ENCODE measurements at regions not wholly inside any gene's neighbourhood (a gene's known extent, or its start where the extent isn't known, plus 50 kb on each side); places are given as distances from the start of the nearest gene placed in this dataset.

DNA sequence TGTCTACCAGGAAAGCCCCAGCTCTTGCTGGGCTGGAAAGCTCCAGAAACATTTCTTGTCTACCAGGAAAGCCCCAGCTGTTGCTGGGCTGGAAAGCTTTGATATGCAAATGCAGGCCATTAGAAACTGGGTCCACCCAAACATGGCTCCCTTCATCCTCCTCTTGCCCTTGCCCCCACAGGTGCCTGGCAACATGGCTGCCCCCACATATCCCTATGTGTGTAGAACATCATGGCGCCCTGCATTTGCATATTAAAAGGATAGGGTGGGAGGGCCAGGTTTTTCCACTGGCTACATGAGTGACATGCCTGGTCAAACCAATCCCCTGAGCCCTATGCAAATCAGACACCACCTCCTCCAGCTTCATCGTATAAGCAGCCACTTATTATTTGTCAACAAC lies 455.4 kb upstream of the ARGLU1 start:
- no TSS peak for BruUV-seq (replicated peaks)
- Histone ChIP-seq H3K36me3 (ENCODE audit: control insufficient read depth in 2 of 2, extremely low read depth in 1 of 2, insufficient read depth in 2 of 2, low read length in 2 of 2) (no peaks in the 10 kb centered on the region), H3K4me1 (ENCODE audit: control insufficient read depth, extremely low read depth, insufficient read depth, low read length) (no peaks in the 10 kb centered on the region), H3K79me2 (ENCODE audit: control insufficient read depth, insufficient read depth, low read length) (no peaks in the 10 kb centered on the region), H3K27ac (ENCODE audit: insufficient read depth, low read depth, low read length) (no peak overlapping the region), H3K4me3 (replicated peaks in 1 of 3; ENCODE audit: insufficient read depth in 1 of 3, low read depth in 1 of 3, low read length in 3 of 3) (no peak overlapping the region), H3K4me2 (ENCODE audit: insufficient read depth, low read length) (no peak overlapping the region), H2AFZ (ENCODE audit: low read depth, low read length) (no peak overlapping the region), H3K9ac (replicated peaks; ENCODE audit: extremely low read depth, insufficient read depth, low read length) (no peak overlapping the region), H3K9me3 (replicated peaks; ENCODE audit: control insufficient read depth, insufficient read depth, low read length) (no peaks in the 10 kb centered on the region), H3K27me3 (ENCODE audit: control insufficient read depth in 2 of 2, insufficient read depth in 2 of 2, low read length in 2 of 2) (no peaks in the 10 kb centered on the region), H3K9me1 (replicated peaks; ENCODE audit: control insufficient read depth, extremely low read depth, insufficient read depth, low read length) (no peaks in the 10 kb centered on the region), H4K20me1 (replicated peaks; ENCODE audit: control insufficient read depth, extremely low read depth, insufficient read depth, low read length) (no peaks in the 10 kb centered on the region)
- ChIA-PET CTCF (no interaction called here), POLR2A (no interaction called here)
- FAIRE-seq, result no peak
- intact Hi-C loops (cut with micrococcal nuclease) (no loop called here), dilution Hi-C loops (cut with MboI; ENCODE audit: extremely low pct_ligation_motif_present, low sequenced_read_pairs) (no loop called here)
- TF ChIP-seq JUN (IDR thresholded peaks at IDR 0.05; ENCODE audit: borderline replicate concordance, insufficient read depth, insufficient read length, low read depth) (no peak), POLR2A (IDR thresholded peaks at IDR 0.05; ENCODE audit: low read depth, low read length) (no peak), GATA2 (IDR thresholded peaks at IDR 0.05; ENCODE audit: insufficient read depth, insufficient read length, low read depth, low read length) (no peak), FOS (IDR thresholded peaks at IDR 0.05; ENCODE audit: borderline replicate concordance, insufficient read depth, low read length) (no peak), MYC (IDR thresholded peaks at IDR 0.05; ENCODE audit: low read depth, low read length) (no peak), EZH2 (IDR thresholded peaks at IDR 0.05; ENCODE audit: borderline replicate concordance, low read depth, low read length, severe bottlenecking) (no peak), POLR2AphosphoS5 (IDR thresholded peaks at IDR 0.05; ENCODE audit: insufficient read depth, low read depth, low read length) (no peak)
- TF ChIP-seq, protein P1, sequence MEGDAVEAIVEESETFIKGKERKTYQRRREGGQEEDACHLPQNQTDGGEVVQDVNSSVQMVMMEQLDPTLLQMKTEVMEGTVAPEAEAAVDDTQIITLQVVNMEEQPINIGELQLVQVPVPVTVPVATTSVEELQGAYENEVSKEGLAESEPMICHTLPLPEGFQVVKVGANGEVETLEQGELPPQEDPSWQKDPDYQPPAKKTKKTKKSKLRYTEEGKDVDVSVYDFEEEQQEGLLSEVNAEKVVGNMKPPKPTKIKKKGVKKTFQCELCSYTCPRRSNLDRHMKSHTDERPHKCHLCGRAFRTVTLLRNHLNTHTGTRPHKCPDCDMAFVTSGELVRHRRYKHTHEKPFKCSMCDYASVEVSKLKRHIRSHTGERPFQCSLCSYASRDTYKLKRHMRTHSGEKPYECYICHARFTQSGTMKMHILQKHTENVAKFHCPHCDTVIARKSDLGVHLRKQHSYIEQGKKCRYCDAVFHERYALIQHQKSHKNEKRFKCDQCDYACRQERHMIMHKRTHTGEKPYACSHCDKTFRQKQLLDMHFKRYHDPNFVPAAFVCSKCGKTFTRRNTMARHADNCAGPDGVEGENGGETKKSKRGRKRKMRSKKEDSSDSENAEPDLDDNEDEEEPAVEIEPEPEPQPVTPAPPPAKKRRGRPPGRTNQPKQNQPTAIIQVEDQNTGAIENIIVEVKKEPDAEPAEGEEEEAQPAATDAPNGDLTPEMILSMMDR (IDR thresholded peaks at IDR 0.05; ENCODE audit: extremely low read depth in 1 of 2, insufficient read depth in 1 of 2, low read depth in 1 of 2, low read length in 2 of 2), result no peak
- TF ChIP-seq, protein P2, sequence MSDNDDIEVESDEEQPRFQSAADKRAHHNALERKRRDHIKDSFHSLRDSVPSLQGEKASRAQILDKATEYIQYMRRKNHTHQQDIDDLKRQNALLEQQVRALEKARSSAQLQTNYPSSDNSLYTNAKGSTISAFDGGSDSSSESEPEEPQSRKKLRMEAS (IDR thresholded peaks at IDR 0.05; ENCODE audit: insufficient read depth, insufficient read length), result no peak
- DNase-seq (ENCODE audit: low read depth, low spot score), result no peak
